OCI-LY3 (cell line): ENCODE measurements at regions not wholly inside any gene's neighbourhood (a gene's known extent, or its start where the extent isn't known, plus 50 kb on each side); places are given as distances from the start of the nearest gene placed in this dataset.

Experiments
- H2AFZ ChIP-seq: fragments of 200-600, 300-600 bp; shearing (Covaris generic); 2 replicates; pipeline ENCODE4 v1.6.0; 2014; ENCODE audit warnings: antibody characterized with exemption, low read depth, low read length
- H3K27ac ChIP-seq: fragments of 200-600, 300-600 bp; sonication (generic); 2 replicates; pipeline ENCODE4 v1.5.1; 2014; ENCODE audit warnings: mild to moderate bottlenecking, low read length, moderate library complexity, mixed read lengths
- H3K27me3 ChIP-seq: fragments of 200-600, 300-600 bp; sonication (generic); 2 replicates; pipeline ENCODE4 v1.6.1; 2014; ENCODE audit warnings: low read depth, low read length, mixed read lengths
- H3K36me3 ChIP-seq: fragments of 200-600, 300-600 bp; sonication (generic); replicated peaks from 2 replicates; pipeline ENCODE3; 2014; ENCODE audit warnings: low read depth, low read length, mixed read lengths
- H3K4me1 ChIP-seq: fragments of 300-600, 200-600 bp; sonication (generic); 2 replicates; pipeline ENCODE4 v1.6.1; 2014; ENCODE audit warnings: low read length, mixed read lengths
- H3K4me2 ChIP-seq: fragments of 200-600, 300-600 bp; sonication (generic); 2 replicates; pipeline ENCODE4 v1.6.1; 2014; ENCODE audit warnings: low read length, mixed read lengths
- H3K4me3 ChIP-seq: fragments of 300-600, 200-600 bp; sonication (generic); 2 replicates; pipeline ENCODE4 v1.5.1; 2014; ENCODE audit warnings: antibody characterized with exemption, mild to moderate bottlenecking, low read length, moderate library complexity
- H3K79me2 ChIP-seq: fragments of 300-600, 200-600 bp; shearing (Covaris generic); 2 replicates; pipeline ENCODE4 v1.6.1; 2014; ENCODE audit warnings: mild to moderate bottlenecking, low read length, mixed read lengths
- H3K9ac ChIP-seq: fragments of 300-600, 200-600 bp; shearing (Covaris generic); 2 replicates; pipeline ENCODE4 v1.6.0; 2014; ENCODE audit warnings: mild to moderate bottlenecking, low read length, moderate library complexity
- H3K9me3 ChIP-seq: fragments of 200-600, 300-600 bp; shearing (Covaris generic); 2 replicates; pipeline ENCODE4 v1.6.1; 2014; ENCODE audit warnings: low read length, mixed read lengths; ENCODE audit not compliant: insufficient read depth
- H4K20me1 ChIP-seq: fragments of 200-600, 300-600 bp; sonication (generic); 2 replicates; pipeline ENCODE4 v1.6.1; 2016; ENCODE audit warnings: low read length, mixed read lengths; ENCODE audit not compliant: insufficient read depth
- EZH2phosphoT487 ChIP-seq: fragments of 200-600 bp; shearing (Covaris generic); IDR thresholded peaks from 2 replicates; pipeline ENCODE4 v1.6.1; 2018; ENCODE audit warnings: antibody characterized with exemption, mixed run types, low read depth
- TF ChIP-seq, protein P1 (sequence below): fragments of 200-600, 300-600 bp; sonication (generic); IDR thresholded peaks from 2 replicates; pipeline ENCODE4 v1.5.1; 2014; ENCODE audit warnings: antibody characterized with exemption, low read length, low read depth

GRCh38 chr10:126806991-126807702, 98.1 kb upstream of the DOCK1 start:
- no peaks in the 10 kb centered on the region for H4K20me1 ChIP-seq
- no peaks in the 10 kb centered on the region for H3K4me1 ChIP-seq
- no peak overlapping the region for H3K9ac ChIP-seq
- H3K9me3 ChIP-seq = no peaks in the 10 kb centered on the region
- no peak overlapping the region for H3K4me2 ChIP-seq
- H3K27ac ChIP-seq = no peak overlapping the region
- H3K36me3 ChIP-seq = no peaks in the 10 kb centered on the region
- H3K4me3 ChIP-seq = no peak overlapping the region
- no peak overlapping the region for H2AFZ ChIP-seq
- no peaks in the 10 kb centered on the region for H3K79me2 ChIP-seq
- no peaks in the 10 kb centered on the region for H3K27me3 ChIP-seq
- TF ChIP-seq, protein P1, sequence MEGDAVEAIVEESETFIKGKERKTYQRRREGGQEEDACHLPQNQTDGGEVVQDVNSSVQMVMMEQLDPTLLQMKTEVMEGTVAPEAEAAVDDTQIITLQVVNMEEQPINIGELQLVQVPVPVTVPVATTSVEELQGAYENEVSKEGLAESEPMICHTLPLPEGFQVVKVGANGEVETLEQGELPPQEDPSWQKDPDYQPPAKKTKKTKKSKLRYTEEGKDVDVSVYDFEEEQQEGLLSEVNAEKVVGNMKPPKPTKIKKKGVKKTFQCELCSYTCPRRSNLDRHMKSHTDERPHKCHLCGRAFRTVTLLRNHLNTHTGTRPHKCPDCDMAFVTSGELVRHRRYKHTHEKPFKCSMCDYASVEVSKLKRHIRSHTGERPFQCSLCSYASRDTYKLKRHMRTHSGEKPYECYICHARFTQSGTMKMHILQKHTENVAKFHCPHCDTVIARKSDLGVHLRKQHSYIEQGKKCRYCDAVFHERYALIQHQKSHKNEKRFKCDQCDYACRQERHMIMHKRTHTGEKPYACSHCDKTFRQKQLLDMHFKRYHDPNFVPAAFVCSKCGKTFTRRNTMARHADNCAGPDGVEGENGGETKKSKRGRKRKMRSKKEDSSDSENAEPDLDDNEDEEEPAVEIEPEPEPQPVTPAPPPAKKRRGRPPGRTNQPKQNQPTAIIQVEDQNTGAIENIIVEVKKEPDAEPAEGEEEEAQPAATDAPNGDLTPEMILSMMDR = no peak
- TF ChIP-seq EZH2phosphoT487 = no peak

GRCh38 chr10:126808103-126808502, 97.1 kb upstream of the DOCK1 start:
- Histone ChIP-seq H3K27ac (no peak overlapping the region), H3K79me2 (no peaks in the 10 kb centered on the region), H4K20me1 (no peaks in the 10 kb centered on the region), H3K4me3 (no peak overlapping the region), H3K27me3 (no peaks in the 10 kb centered on the region), H3K4me2 (no peak overlapping the region), H3K36me3 (no peaks in the 10 kb centered on the region), H3K9me3 (no peaks in the 10 kb centered on the region), H3K4me1 (no peaks in the 10 kb centered on the region), H3K9ac (no peak overlapping the region), H2AFZ (no peak overlapping the region)
- TF ChIP-seq, protein P1 = no peak
- no peak for TF ChIP-seq EZH2phosphoT487

- TF ChIP-seq, protein P1 = no peak
- no peak for TF ChIP-seq EZH2phosphoT487
- H2AFZ ChIP-seq = no peak overlapping the region
- no peaks in the 10 kb centered on the region for H3K36me3 ChIP-seq
- H3K9me3 ChIP-seq = no peaks in the 10 kb centered on the region
- no peak overlapping the region for H3K4me3 ChIP-seq
- H3K27me3 ChIP-seq = no peaks in the 10 kb centered on the region
- no peaks in the 10 kb centered on the region for H4K20me1 ChIP-seq
- no peak overlapping the region for H3K4me2 ChIP-seq
- no peak overlapping the region for H3K27ac ChIP-seq
- no peaks in the 10 kb centered on the region for H3K79me2 ChIP-seq
- H3K4me1 ChIP-seq = no peaks in the 10 kb centered on the region
- no peak overlapping the region for H3K9ac ChIP-seq
These were observed 91.8 kb upstream of the DOCK1 start for GRCh38 chr10:126813432-126813831.

- H4K20me1 ChIP-seq = no peaks in the 10 kb centered on the region
- no peaks in the 10 kb centered on the region for H3K79me2 ChIP-seq
- H3K27ac ChIP-seq = no peak overlapping the region
- no peak overlapping the region for H3K4me2 ChIP-seq
- no peak for TF ChIP-seq EZH2phosphoT487
- TF ChIP-seq, protein P1 = no peak
- no peaks in the 10 kb centered on the region for H3K9me3 ChIP-seq
- no peaks in the 10 kb centered on the region for H3K4me1 ChIP-seq
- H3K27me3 ChIP-seq = no peaks in the 10 kb centered on the region
- no peak overlapping the region for H2AFZ ChIP-seq
- H3K4me3 ChIP-seq = no peak overlapping the region
- no peaks in the 10 kb centered on the region for H3K36me3 ChIP-seq
- H3K9ac ChIP-seq = no peak overlapping the region
These were observed 71.7 kb upstream of the DOCK1 start for GRCh38 chr10:126833542-126833941.
